Activated CD4-positive, alpha-beta T cell treated with anti-CD3 and anti-CD28 coated beads, Interleukin-2, amount 50 U/mL, for 48 hours (primary cell): ENCODE measurements at regions not wholly inside any gene's neighbourhood (a gene's known extent, or its start where the extent isn't known, plus 50 kb on each side); places are given as distances from the start of the nearest gene placed in this dataset.
"Not testable (repeated sequence)": the region's sequence is repeated elsewhere in the genome, so short reads cannot be mapped to it uniquely, and the experiment has no call there.

Source experiments
- DNase-seq, 2 experiments: peaks; one replicate each; pipeline ENCODE4 v3.0.0-alpha.2; 2020

- DNase-seq, result no peak
Observed at GRCh38 chr6:10343320-10343719, 71.6 kb downstream of the TFAP2A start.

- DNase-seq, result no peak
Observed at GRCh38 chr6:10341605-10342004, 73.3 kb downstream of the TFAP2A start.

- DNase-seq, result no peak
Observed at GRCh38 chr6:10338151-10338550, 76.7 kb downstream of the TFAP2A start.

- DNase-seq, result not testable (repeated sequence)
Observed at GRCh38 chr6:10337376-10337775, 77.5 kb downstream of the TFAP2A start.

- DNase-seq, result no peak
Observed at GRCh38 chr6:10332111-10332510, 82.8 kb downstream of the TFAP2A start.

- DNase-seq, result no peak
Observed at GRCh38 chr6:10331334-10331968, 83.4 kb downstream of the TFAP2A start.

GRCh38 chr6:10330515-10330914 lies 84.4 kb downstream of the TFAP2A start:
- no peak for DNase-seq

- DNase-seq, result no peak
Observed at GRCh38 chr6:10323018-10323417, 91.9 kb downstream of the TFAP2A start.

- DNase-seq, result no peak
Observed at GRCh38 chr6:10320291-10320690, 94.6 kb downstream of the TFAP2A start.

GRCh38 chr6:10316373-10316721 lies 98.5 kb downstream of the TFAP2A start:
- DNase-seq, result no peak

GRCh38 chr6:10315658-10316372 lies 99.1 kb downstream of the TFAP2A start:
- DNase-seq, result no peak

- no peak for DNase-seq
Observed at GRCh38 chr6:10315034-10315433, 99.8 kb downstream of the TFAP2A start.

GRCh38 chr6:10314163-10314955 lies 100.5 kb downstream of the TFAP2A start:
- no peak for DNase-seq

- DNase-seq, result no peak
Observed at GRCh38 chr6:10313799-10314162, 101.1 kb downstream of the TFAP2A start.

GRCh38 chr6:10312445-10312844 lies 102.4 kb downstream of the TFAP2A start:
- no peak for DNase-seq

- not testable (repeated sequence) for DNase-seq
Observed at GRCh38 chr6:10311546-10312405, 103.1 kb downstream of the TFAP2A start.

- DNase-seq, result no peak
Observed at GRCh38 chr6:10310826-10311225, 104.0 kb downstream of the TFAP2A start.

GRCh38 chr6:10310330-10310653 lies 104.6 kb downstream of the TFAP2A start:
- DNase-seq, result no peak

- DNase-seq, result no peak
Observed at GRCh38 chr6:10309457-10310329, 105.2 kb downstream of the TFAP2A start.

- no peak for DNase-seq
Observed at GRCh38 chr6:10307476-10307875, 107.4 kb downstream of the TFAP2A start.

- no peak for DNase-seq
Observed at GRCh38 chr6:10307028-10307427, 107.8 kb downstream of the TFAP2A start.

- no peak for DNase-seq
Observed at GRCh38 chr6:10305790-10306415, 109.0 kb downstream of the TFAP2A start.
